Small intestine (tissue), 7 donors: ENCODE measurements at regions not wholly inside any gene's neighbourhood (a gene's known extent, or its start where the extent isn't known, plus 50 kb on each side); places are given as distances from the start of the nearest gene placed in this dataset.
"Not testable (repeated sequence)": the region's sequence is repeated elsewhere in the genome, so short reads cannot be mapped to it uniquely, and the experiment has no call there.

ENCODE experiments used
- DNase-seq, 2 donors: peaks; one replicate each; pipeline versions ENCODE4 v3.0.0 to v3.0.0-alpha.2; 2013
- FAIRE-seq: peaks from 2 replicates; lab custom pipeline; 2012; peaks lifted over from hg19 to GRCh38; lab: Jason Lieb, UNC
- H3K27ac ChIP-seq, 3 donors: one replicate each; pipeline ENCODE4 v1.5.1; 2013; ENCODE audit warnings: low read length in 2 of 3, mild to moderate bottlenecking in 2 of 3, control low read depth in 1 of 3, inconsistent platforms in 1 of 3, low read depth in 1 of 3, moderate library complexity in 1 of 3
- H3K27me3 ChIP-seq, 3 donors: one replicate each; pipeline ENCODE4 v1.6.1; 2013; ENCODE audit warnings: low read length in 3 of 3, inconsistent platforms in 1 of 3; ENCODE audit not compliant: control insufficient read depth in 3 of 3, insufficient read depth in 3 of 3
- H3K36me3 ChIP-seq, 3 donors: one replicate each; pipeline ENCODE4 v1.6.1; 2013; ENCODE audit warnings: low read length in 3 of 3, inconsistent platforms in 1 of 3, low read depth in 1 of 3, mild to moderate bottlenecking in 1 of 3, moderate library complexity in 1 of 3; ENCODE audit not compliant: control insufficient read depth in 3 of 3, insufficient read depth in 2 of 3
- H3K4me1 ChIP-seq, 3 donors: one replicate each; pipeline ENCODE4 v1.6.1; 2013; ENCODE audit warnings: low read length in 2 of 3, inconsistent platforms in 1 of 3, low read depth in 1 of 3, mild to moderate bottlenecking in 1 of 3, moderate library complexity in 1 of 3; ENCODE audit not compliant: control insufficient read depth in 3 of 3, insufficient read depth in 2 of 3
- H3K4me3 ChIP-seq, 3 donors: one replicate each; pipeline ENCODE4 v1.5.1; 2013; ENCODE audit warnings: low read length in 3 of 3, control low read depth in 1 of 3, inconsistent platforms in 1 of 3, low read depth in 1 of 3, mild to moderate bottlenecking in 1 of 3, moderate library complexity in 1 of 3
- H3K9me3 ChIP-seq, 2 donors: one replicate each; pipeline ENCODE4 v1.6.1; 2013; ENCODE audit warnings: low read depth in 1 of 2, low read length in 1 of 2; ENCODE audit not compliant: control insufficient read depth in 2 of 2, insufficient read depth in 1 of 2
- WGBS, 3 donors: extraction: QIAGEN DNeasy Blood & Tissue Kit; methylation state at CpG; one replicate each; pipeline ENCODE4 v1.1.7; 2013; 5-methylcytosine and 5-hydroxymethylcytosine counted together
- donor health status: healthy with polysubstance abuse.
- donor health status: control.
- donor health status: control.
- donor health status: Bipolar disorder and iron deficiency.
- donor health status: healthy.

GRCh38 chr17:72457712-72458111 lies 336.9 kb downstream of the SOX9 start:
- WGBS, 3 donors = 76 to 85% (median 79%) methylated on average over 5 of the region's 5 CpGs
- DNase-seq = no peak
- Histone ChIP-seq H3K4me3 (no peak overlapping the region), H3K27me3 (no peaks in the 10 kb centered on the region), H3K9me3 (peaks cover 0 to 10% of the 10 kb centered on the region in 2 donors), H3K27ac (no peak overlapping the region), H3K4me1 (peaks cover 0 to 33% (median 8%) of the 10 kb centered on the region in 3 donors), H3K36me3 (peaks cover 0 to 7% (median 0%) of the 10 kb centered on the region in 3 donors)
- no peak for FAIRE-seq

- no peak for DNase-seq
- Histone ChIP-seq H3K9me3 (peaks cover 0 to 13% of the 10 kb centered on the region in 2 donors), H3K27ac (peak overlapping the region; percentile 38 to 74 (median 64)), H3K27me3 (no peaks in the 10 kb centered on the region), H3K4me1 (peaks cover 0 to 29% (median 10%) of the 10 kb centered on the region in 3 donors), H3K4me3 (no peak overlapping the region), H3K36me3 (peaks cover 0 to 7% (median 0%) of the 10 kb centered on the region in 3 donors)
- 87 to 91% (median 87%) methylated on average over 9 of the region's 9 CpGs for WGBS, 3 donors
- no peak for FAIRE-seq
Measured at GRCh38 chr17:72458301-72458700, 337.5 kb downstream of the SOX9 start.

GRCh38 chr17:72460711-72461110 lies 339.9 kb downstream of the SOX9 start:
- H3K27me3 ChIP-seq = no peaks in the 10 kb centered on the region
- no peak for DNase-seq
- peaks cover 0 to 47% (median 6%) of the 10 kb centered on the region in 3 donors for H3K4me1 ChIP-seq
- H3K27ac ChIP-seq = no peak overlapping the region
- peaks cover 0 to 7% of the 10 kb centered on the region in 2 donors for H3K9me3 ChIP-seq
- FAIRE-seq = no peak
- no peak overlapping the region for H3K4me3 ChIP-seq
- peaks cover 0 to 7% (median 0%) of the 10 kb centered on the region in 3 donors for H3K36me3 ChIP-seq

GRCh38 chr17:72461757-72462156 lies 340.9 kb downstream of the SOX9 start:
- Histone ChIP-seq H3K27ac (no peak overlapping the region), H3K4me1 (peaks cover 0 to 51% (median 6%) of the 10 kb centered on the region in 3 donors), H3K9me3 (peaks cover 0 to 7% of the 10 kb centered on the region in 2 donors), H3K27me3 (no peaks in the 10 kb centered on the region), H3K36me3 (peaks cover 0 to 7% (median 0%) of the 10 kb centered on the region in 3 donors), H3K4me3 (no peak overlapping the region)
- DNase-seq = no peak
- FAIRE-seq = no peak
- WGBS, 3 donors = 73 to 81% (median 80%) methylated on average over 5 of the region's 5 CpGs

GRCh38 chr17:72462407-72462806 lies 341.6 kb downstream of the SOX9 start:
- FAIRE-seq (no peak), DNase-seq (no peak)
- Histone ChIP-seq H3K27me3 (no peaks in the 10 kb centered on the region), H3K9me3 (peaks cover 0 to 7% of the 10 kb centered on the region in 2 donors), H3K27ac (no peak overlapping the region), H3K4me1 (peaks cover 0 to 57% (median 6%) of the 10 kb centered on the region in 3 donors), H3K4me3 (no peak overlapping the region), H3K36me3 (peaks cover 0 to 6% (median 0%) of the 10 kb centered on the region in 3 donors)
- 59 to 83% (median 63%) methylated on average over 1 of the region's 1 CpG for WGBS, 3 donors

- Histone ChIP-seq H3K27me3 (no peaks in the 10 kb centered on the region), H3K27ac (no peak overlapping the region), H3K36me3 (peaks cover 0 to 3% (median 0%) of the 10 kb centered on the region in 3 donors), H3K4me1 (peaks cover 0 to 58% (median 6%) of the 10 kb centered on the region in 3 donors), H3K4me3 (no peak overlapping the region), H3K9me3 (peaks cover 0 to 7% of the 10 kb centered on the region in 2 donors)
- 84 to 92% (median 87%) methylated on average over 4 of the region's 4 CpGs for WGBS, 3 donors
- FAIRE-seq (no peak), DNase-seq (no peak)
Measured at GRCh38 chr17:72462814-72463213, 342.0 kb downstream of the SOX9 start.

- Histone ChIP-seq H3K27me3 (no peaks in the 10 kb centered on the region), H3K4me3 (no peak overlapping the region), H3K36me3 (no peaks in the 10 kb centered on the region), H3K27ac (peak overlapping the region in 2 of 3 donors; percentile 24 to 98), H3K4me1 (peaks cover 0 to 59% (median 6%) of the 10 kb centered on the region in 3 donors), H3K9me3 (peaks cover 0 to 7% of the 10 kb centered on the region in 2 donors)
- WGBS, 3 donors = 36 to 77% (median 50%) methylated on average over 10 of the region's 10 CpGs
- DNase-seq (no peak), FAIRE-seq (no peak)
Measured at GRCh38 chr17:72463287-72464102, 342.7 kb downstream of the SOX9 start.

GRCh38 chr17:72464221-72464620 lies 343.4 kb downstream of the SOX9 start:
- not testable (repeated sequence) for H3K36me3 ChIP-seq, H3K27me3 ChIP-seq, H3K9me3 ChIP-seq, DNase-seq, FAIRE-seq, H3K4me3 ChIP-seq
- peak overlapping the region in 1 of 3 donors; percentile 98 for H3K27ac ChIP-seq
- peaks cover 0 to 61% (median 6%) of the 10 kb centered on the region in 3 donors for H3K4me1 ChIP-seq
- WGBS, 3 donors = 97% methylated on average over 5 of the region's 5 CpGs
